SK-N-SH (cell line): ENCODE measurements at regions not wholly inside any gene's neighbourhood (a gene's known extent, or its start where the extent isn't known, plus 50 kb on each side); places are given as distances from the start of the nearest gene placed in this dataset.

ENCODE experiments used
- CTCF ChIA-PET: fragments of 300-600, 350-600 bp; formaldehyde crosslinking; extraction: SDS; loops from one replicate; lab custom pipeline; 2021; lab: Yijun Ruan, JAX
- POLR2A ChIA-PET: fragments of 350-600 bp; sonication (Branson Sonifier 250); formaldehyde crosslinking; extraction: SDS; loops from one replicate; lab custom pipeline; 2020; ENCODE audit warnings: antibody characterized with exemption, inconsistent platforms; lab: Yijun Ruan, JAX
- DNase-seq: peaks from one replicate; pipeline ENCODE4 v3.0.0; 2012
- H2AFZ ChIP-seq: fragments of 200-600 bp; sonication (generic); 2 replicates; pipeline ENCODE4 v1.8.1; 2016; ENCODE audit warnings: antibody characterized with exemption, mild to moderate bottlenecking, low read depth
- H3F3A ChIP-seq: fragments of 200-600 bp; sonication (generic); replicated peaks from 2 replicates; pipeline ENCODE3; 2016; ENCODE audit warnings: antibody characterized with exemption, mild to moderate bottlenecking; ENCODE audit not compliant: insufficient read depth
- H3K27ac ChIP-seq, 2 experiments: fragments of 200-500 bp in 1 of 2; fragments of 200-600 bp in 1 of 2; sonication (Bioruptor generic) in 1 of 2; sonication (generic), shearing (Covaris generic) in 1 of 2; 2 replicates each; pipeline versions ENCODE4 v1.5.1 to v1.6.1; 2014 to 2016; ENCODE audit warnings: low read depth in 2 of 2, inconsistent platforms in 1 of 2, low read length in 1 of 2, mild to moderate bottlenecking in 1 of 2, mixed read lengths in 1 of 2
- H3K27me3 ChIP-seq: fragments of 200-600 bp; sonication (generic), shearing (Covaris generic); 2 replicates; pipeline ENCODE4 v1.6.1; 2016; ENCODE audit warnings: mixed run types; ENCODE audit not compliant: insufficient read depth
- H3K36me3 ChIP-seq, 2 experiments: fragments of 200-500 bp in 1 of 2; fragments of 200-600 bp in 1 of 2; sonication (Bioruptor generic) in 1 of 2; sonication (generic) in 1 of 2; replicated peaks in 1 of 2; 2 replicates each; pipeline versions ENCODE3 to v1.5.1; 2014 to 2016; ENCODE audit warnings: low read length in 1 of 2, mild to moderate bottlenecking in 1 of 2; ENCODE audit not compliant: insufficient read depth in 2 of 2, control insufficient read depth in 1 of 2
- H3K4me1 ChIP-seq, 2 experiments: fragments of 200-500 bp in 1 of 2; fragments of 200-600 bp in 1 of 2; sonication (Bioruptor generic) in 1 of 2; sonication (generic), shearing (Covaris generic) in 1 of 2; 2 replicates each; pipeline versions ENCODE4 v1.5.1 to v1.6.1; 2014 to 2016; ENCODE audit warnings: low read depth in 1 of 2, low read length in 1 of 2, mixed run types in 1 of 2; ENCODE audit not compliant: insufficient read depth in 2 of 2, control insufficient read depth in 1 of 2
- H3K4me2 ChIP-seq: fragments of 200-600 bp; sonication (generic), shearing (Covaris generic); 2 replicates; pipeline ENCODE4 v1.6.1; 2017; ENCODE audit warnings: mixed run types
- H3K4me3 ChIP-seq, 2 experiments: fragments of 200-500 bp in 1 of 2; fragments of 200-600 bp in 1 of 2; sonication (Bioruptor generic) in 1 of 2; sonication (generic), shearing (Covaris generic) in 1 of 2; 2 replicates each; pipeline versions ENCODE4 v1.5.1 to v1.8.1; 2014 to 2016; ENCODE audit warnings: low read depth in 2 of 2, inconsistent platforms in 1 of 2, low read length in 1 of 2, mild to moderate bottlenecking in 1 of 2, mixed read lengths in 1 of 2, moderate library complexity in 1 of 2
- H3K79me2 ChIP-seq: fragments of 200-600 bp; sonication (generic); 2 replicates; pipeline ENCODE4 v1.8.1; 2017; ENCODE audit warnings: mild to moderate bottlenecking; ENCODE audit not compliant: insufficient read depth
- H3K9ac ChIP-seq: fragments of 200-600 bp; sonication (generic); 2 replicates; pipeline ENCODE4 v1.6.1; 2017; ENCODE audit warnings: mixed run types
- H3K9me2 ChIP-seq: fragments of 200-600 bp; sonication (generic); 2 replicates; pipeline ENCODE4 v1.6.1; 2017; ENCODE audit warnings: mixed run types
- H3K9me3 ChIP-seq: fragments of 200-600 bp; sonication (generic); 2 replicates; pipeline ENCODE4 v1.6.1; 2017; ENCODE audit warnings: mixed run types, mild to moderate bottlenecking, moderate library complexity
- H4K20me1 ChIP-seq: fragments of 200-600 bp; sonication (generic); 2 replicates; pipeline ENCODE4 v1.6.1; 2017; ENCODE audit warnings: mild to moderate bottlenecking, mixed run types; ENCODE audit not compliant: insufficient read depth
- ELF1 ChIP-seq: IDR thresholded peaks from 2 replicates; pipeline ENCODE4 v1.4.0; 2012
- EZH2phosphoT487 ChIP-seq: fragments of 200-600 bp; sonication (generic); IDR thresholded peaks from 2 replicates; pipeline ENCODE4 v1.6.1; 2017; ENCODE audit warnings: low read depth, mixed run types, mild to moderate bottlenecking, antibody characterized with exemption, moderate library complexity, borderline replicate concordance
- FOSL2 ChIP-seq: IDR thresholded peaks from 2 replicates; pipeline ENCODE4 v1.4.0; 2012; ENCODE audit warnings: low read depth, mild to moderate bottlenecking, moderate library complexity, borderline replicate concordance
- FOXJ3 ChIP-seq: sonication (generic); formaldehyde crosslinking; IDR thresholded peaks from 2 replicates; pipeline ENCODE4 v1.5.1; 2020; ENCODE audit warnings: mild to moderate bottlenecking, missing genetic modification reagents
- GABPA ChIP-seq: IDR thresholded peaks from 2 replicates; pipeline ENCODE4 v1.4.0; 2012; ENCODE audit warnings: low read depth, mild to moderate bottlenecking
- JUND ChIP-seq: IDR thresholded peaks from 2 replicates; pipeline ENCODE4 v1.4.0; 2012
- MXI1 ChIP-seq: IDR thresholded peaks from 2 replicates; pipeline ENCODE4 v1.6.1; 2012; ENCODE audit warnings: mild to moderate bottlenecking, low read depth, low read length, improper control_type of control experiment
- NFIC ChIP-seq: IDR thresholded peaks from 2 replicates; pipeline ENCODE4 v1.4.0; 2012; ENCODE audit warnings: borderline replicate concordance
- PBX3 ChIP-seq: IDR thresholded peaks from 2 replicates; pipeline ENCODE4; 2012
- RCOR1 ChIP-seq: fragments of 150-350 bp; IDR thresholded peaks from 2 replicates; pipeline ENCODE4 v1.6.1; 2017; ENCODE audit warnings: antibody characterized with exemption, low read length
- REST ChIP-seq: IDR thresholded peaks from 2 replicates; pipeline ENCODE4 v1.6.1; 2012; ENCODE audit warnings: mild to moderate bottlenecking, low read depth, low read length, moderate library complexity
- RXRA ChIP-seq: IDR thresholded peaks from 2 replicates; pipeline ENCODE4 v1.4.0; 2012; ENCODE audit warnings: low read depth, mild to moderate bottlenecking, borderline replicate concordance
- SMC3 ChIP-seq: IDR thresholded peaks from 2 replicates; pipeline ENCODE4 v1.6.1; 2012; ENCODE audit warnings: low read depth, low read length, improper control_type of control experiment
- TAF1 ChIP-seq: IDR thresholded peaks from 2 replicates; pipeline ENCODE4 v1.6.1; 2012; ENCODE audit warnings: low read depth, mild to moderate bottlenecking, low read length, moderate library complexity, borderline replicate concordance
- TEAD4 ChIP-seq: IDR thresholded peaks from 2 replicates; pipeline ENCODE4 v1.4.0; 2012; ENCODE audit warnings: mild to moderate bottlenecking, borderline replicate concordance; ENCODE audit not compliant: insufficient read depth
- YY1 ChIP-seq: IDR thresholded peaks from 2 replicates; pipeline ENCODE4 v1.4.0; 2012; ENCODE audit warnings: low read depth, mild to moderate bottlenecking
- WGBS: methylation state at CpG from one replicate; pipeline ENCODE4 v1.1.6; 2017; ENCODE audit warnings: low lambda C conversion rate; 5-methylcytosine and 5-hydroxymethylcytosine counted together
- TF ChIP-seq, protein P1 (sequence below): fragments of 150-350 bp; IDR thresholded peaks from 2 replicates; pipeline ENCODE4 v1.6.1; 2016; ENCODE audit warnings: mild to moderate bottlenecking, low read depth, low read length
- TF ChIP-seq, protein P2 (sequence below): IDR thresholded peaks from 2 replicates; pipeline ENCODE4 v1.4.0; 2012; ENCODE audit warnings: low read depth, borderline replicate concordance

GRCh38 chr4:129369361-129370010, 273.5 kb downstream of the C4orf33 start (continued):
- TF ChIP-seq REST, result no peak
- no peak for TF ChIP-seq ELF1
- TF ChIP-seq, protein P1, sequence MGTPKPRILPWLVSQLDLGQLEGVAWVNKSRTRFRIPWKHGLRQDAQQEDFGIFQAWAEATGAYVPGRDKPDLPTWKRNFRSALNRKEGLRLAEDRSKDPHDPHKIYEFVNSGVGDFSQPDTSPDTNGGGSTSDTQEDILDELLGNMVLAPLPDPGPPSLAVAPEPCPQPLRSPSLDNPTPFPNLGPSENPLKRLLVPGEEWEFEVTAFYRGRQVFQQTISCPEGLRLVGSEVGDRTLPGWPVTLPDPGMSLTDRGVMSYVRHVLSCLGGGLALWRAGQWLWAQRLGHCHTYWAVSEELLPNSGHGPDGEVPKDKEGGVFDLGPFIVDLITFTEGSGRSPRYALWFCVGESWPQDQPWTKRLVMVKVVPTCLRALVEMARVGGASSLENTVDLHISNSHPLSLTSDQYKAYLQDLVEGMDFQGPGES, result no peak

DNA sequence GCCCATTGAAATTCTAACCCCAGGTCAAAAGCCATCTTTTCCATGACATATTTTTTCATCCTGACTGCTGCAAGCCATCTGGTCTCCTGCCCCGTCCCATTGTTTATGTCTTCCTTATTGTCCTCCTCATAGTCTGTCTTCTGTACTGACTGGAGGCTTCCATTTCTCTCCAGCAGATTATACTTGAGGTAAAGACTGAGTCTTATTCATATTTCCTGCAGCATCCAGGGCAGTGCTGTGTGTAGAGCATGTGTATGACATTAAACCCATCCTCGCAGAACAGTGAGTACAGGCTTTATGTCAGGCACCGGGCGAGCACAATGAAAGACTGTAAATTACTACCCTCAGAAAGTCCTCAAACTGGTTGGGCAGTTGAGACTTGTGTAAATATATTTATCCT, 275.1 kb downstream of the C4orf33 start:
- H3K4me3 ChIP-seq, result no peak overlapping the region
- no peaks in the 10 kb centered on the region; a peak in 1 of 4 replicates for H3K4me1 ChIP-seq
- no peaks in the 10 kb centered on the region for H4K20me1 ChIP-seq
- no peak overlapping the region for H3K27ac ChIP-seq
- H2AFZ ChIP-seq, result no peak overlapping the region
- H3F3A ChIP-seq, result no peaks in the 10 kb centered on the region
- ChIA-PET POLR2A (no interaction called here), CTCF (interaction anchor here (0.8 kb wide), 1 partner anchor 9 kb away, joined by 3 read pairs; no protein-coding TSS in a partner anchor)
- 0 out of 2 replicates have a peak, but pooled peaks cover 6% of the 10 kb centered on the region for H3K27me3 ChIP-seq
- no peak for DNase-seq
- WGBS, result 64% methylated on average over 4 of the region's 4 CpGs
- H3K9ac ChIP-seq, result no peak overlapping the region
- H3K4me2 ChIP-seq, result no peak overlapping the region
- H3K9me3 ChIP-seq, result no peaks in the 10 kb centered on the region
- no peaks in the 10 kb centered on the region for H3K79me2 ChIP-seq
- H3K9me2 ChIP-seq, result no peaks in the 10 kb centered on the region
- H3K36me3 ChIP-seq, result no peaks in the 10 kb centered on the region
- no peak for TF ChIP-seq FOXJ3 (CRISPR knock-in tag)
- no peak for TF ChIP-seq JUND
- TF ChIP-seq RXRA, result no peak
- TF ChIP-seq EZH2phosphoT487, result no peak
- no peak for TF ChIP-seq NFIC
- no peak for TF ChIP-seq RCOR1
- TF ChIP-seq, protein P2, sequence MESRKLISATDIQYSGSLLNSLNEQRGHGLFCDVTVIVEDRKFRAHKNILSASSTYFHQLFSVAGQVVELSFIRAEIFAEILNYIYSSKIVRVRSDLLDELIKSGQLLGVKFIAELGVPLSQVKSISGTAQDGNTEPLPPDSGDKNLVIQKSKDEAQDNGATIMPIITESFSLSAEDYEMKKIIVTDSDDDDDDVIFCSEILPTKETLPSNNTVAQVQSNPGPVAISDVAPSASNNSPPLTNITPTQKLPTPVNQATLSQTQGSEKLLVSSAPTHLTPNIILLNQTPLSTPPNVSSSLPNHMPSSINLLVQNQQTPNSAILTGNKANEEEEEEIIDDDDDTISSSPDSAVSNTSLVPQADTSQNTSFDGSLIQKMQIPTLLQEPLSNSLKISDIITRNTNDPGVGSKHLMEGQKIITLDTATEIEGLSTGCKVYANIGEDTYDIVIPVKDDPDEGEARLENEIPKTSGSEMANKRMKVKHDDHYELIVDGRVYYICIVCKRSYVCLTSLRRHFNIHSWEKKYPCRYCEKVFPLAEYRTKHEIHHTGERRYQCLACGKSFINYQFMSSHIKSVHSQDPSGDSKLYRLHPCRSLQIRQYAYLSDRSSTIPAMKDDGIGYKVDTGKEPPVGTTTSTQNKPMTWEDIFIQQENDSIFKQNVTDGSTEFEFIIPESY, result no peak
- no peak for TF ChIP-seq YY1
- TF ChIP-seq SMC3, result no peak
- TF ChIP-seq FOSL2, result no peak
- TF ChIP-seq GABPA, result no peak
- no peak for TF ChIP-seq MXI1
- no peak for TF ChIP-seq TAF1
- no peak for TF ChIP-seq TEAD4
- TF ChIP-seq PBX3, result no peak
- TF ChIP-seq, protein P1, result no peak
- TF ChIP-seq, all 33 proteins: peak for 0
